ENCODE measurements at regions not wholly inside any gene's neighbourhood (a gene's known extent, or its start where the extent isn't known, plus 50 kb on each side); places are given as distances from the start of the nearest gene placed in this dataset.

DNA sequence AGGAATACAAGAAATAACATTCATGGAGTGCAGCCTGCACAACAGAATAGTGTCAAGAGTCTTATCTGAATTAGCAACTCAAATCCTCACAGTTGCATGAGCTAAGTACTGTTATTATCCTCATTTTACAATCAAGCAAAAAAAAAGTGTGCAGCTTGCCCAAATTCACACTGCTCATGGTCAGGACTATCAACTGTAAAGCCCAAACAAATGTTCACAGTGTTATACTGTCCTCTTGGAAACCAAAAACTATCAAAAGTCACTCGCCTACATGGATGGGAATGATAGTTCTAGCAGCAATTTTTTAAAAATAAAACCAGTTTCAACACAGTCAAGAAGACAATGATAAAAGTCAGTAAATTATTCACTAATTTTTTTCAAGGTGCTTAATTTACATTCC lies 114.6 kb upstream of the HSF2 start:
- no peak overlapping the region for H3K4me3 Mint-ChIP-seq (ENCODE audit: unreplicated experiment)
- H3K4me1 Mint-ChIP-seq (ENCODE audit: low read depth, unreplicated experiment): no peaks in the 10 kb centered on the region
- DNase-seq: no peak
- H3K27me3 Mint-ChIP-seq (ENCODE audit: unreplicated experiment): no peaks in the 10 kb centered on the region
- H3K27ac Mint-ChIP-seq (ENCODE audit: unreplicated experiment): no peak overlapping the region
- no peaks in the 10 kb centered on the region for H3K36me3 Mint-ChIP-seq (ENCODE audit: unreplicated experiment)
- no peaks in the 10 kb centered on the region for H3K9me3 Mint-ChIP-seq (ENCODE audit: unreplicated experiment)
- TF ChIP-seq, protein P1, sequence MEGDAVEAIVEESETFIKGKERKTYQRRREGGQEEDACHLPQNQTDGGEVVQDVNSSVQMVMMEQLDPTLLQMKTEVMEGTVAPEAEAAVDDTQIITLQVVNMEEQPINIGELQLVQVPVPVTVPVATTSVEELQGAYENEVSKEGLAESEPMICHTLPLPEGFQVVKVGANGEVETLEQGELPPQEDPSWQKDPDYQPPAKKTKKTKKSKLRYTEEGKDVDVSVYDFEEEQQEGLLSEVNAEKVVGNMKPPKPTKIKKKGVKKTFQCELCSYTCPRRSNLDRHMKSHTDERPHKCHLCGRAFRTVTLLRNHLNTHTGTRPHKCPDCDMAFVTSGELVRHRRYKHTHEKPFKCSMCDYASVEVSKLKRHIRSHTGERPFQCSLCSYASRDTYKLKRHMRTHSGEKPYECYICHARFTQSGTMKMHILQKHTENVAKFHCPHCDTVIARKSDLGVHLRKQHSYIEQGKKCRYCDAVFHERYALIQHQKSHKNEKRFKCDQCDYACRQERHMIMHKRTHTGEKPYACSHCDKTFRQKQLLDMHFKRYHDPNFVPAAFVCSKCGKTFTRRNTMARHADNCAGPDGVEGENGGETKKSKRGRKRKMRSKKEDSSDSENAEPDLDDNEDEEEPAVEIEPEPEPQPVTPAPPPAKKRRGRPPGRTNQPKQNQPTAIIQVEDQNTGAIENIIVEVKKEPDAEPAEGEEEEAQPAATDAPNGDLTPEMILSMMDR (IDR thresholded peaks at IDR 0.05; ENCODE audit: partially characterized antibody, unreplicated experiment): no peak

DNA sequence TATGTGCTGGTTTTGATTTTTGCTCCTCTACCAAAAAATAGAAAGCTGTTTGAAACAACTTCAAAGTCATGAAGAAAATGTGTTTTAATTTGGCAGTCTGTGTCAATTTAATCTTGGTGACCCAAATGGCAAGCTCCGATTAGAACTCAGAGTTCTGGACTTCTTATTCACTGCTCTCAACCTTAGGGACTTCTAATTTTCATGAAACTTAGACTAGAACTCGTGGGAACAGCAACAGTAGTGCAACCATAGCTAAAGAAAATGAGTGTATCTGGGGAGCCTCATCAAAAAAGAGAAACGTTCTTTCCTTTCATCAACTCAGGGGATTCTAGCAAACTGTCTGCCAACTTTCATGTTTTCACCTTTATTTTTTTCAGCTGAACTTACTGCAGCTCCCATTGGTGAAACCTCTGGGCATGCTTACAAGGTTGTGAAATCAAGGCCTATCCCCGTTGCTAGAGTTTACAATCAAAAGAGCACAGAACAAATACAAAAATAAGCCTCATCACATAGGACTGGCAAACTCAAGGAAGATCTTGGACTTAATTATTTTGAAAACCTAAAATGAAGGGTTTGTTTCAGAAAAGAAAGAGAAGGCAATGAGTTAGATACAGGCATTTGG lies 114.0 kb upstream of the HSF2 start:
- H3K4me3 Mint-ChIP-seq (ENCODE audit: unreplicated experiment): no peak overlapping the region
- H3K27me3 Mint-ChIP-seq (ENCODE audit: unreplicated experiment): no peaks in the 10 kb centered on the region
- no peak for DNase-seq
- H3K36me3 Mint-ChIP-seq (ENCODE audit: unreplicated experiment): no peaks in the 10 kb centered on the region
- no peaks in the 10 kb centered on the region for H3K9me3 Mint-ChIP-seq (ENCODE audit: unreplicated experiment)
- TF ChIP-seq, protein P1 (IDR thresholded peaks at IDR 0.05; ENCODE audit: partially characterized antibody, unreplicated experiment): no peak
- H3K4me1 Mint-ChIP-seq (ENCODE audit: low read depth, unreplicated experiment): no peaks in the 10 kb centered on the region
- no peak overlapping the region for H3K27ac Mint-ChIP-seq (ENCODE audit: unreplicated experiment)

DNA sequence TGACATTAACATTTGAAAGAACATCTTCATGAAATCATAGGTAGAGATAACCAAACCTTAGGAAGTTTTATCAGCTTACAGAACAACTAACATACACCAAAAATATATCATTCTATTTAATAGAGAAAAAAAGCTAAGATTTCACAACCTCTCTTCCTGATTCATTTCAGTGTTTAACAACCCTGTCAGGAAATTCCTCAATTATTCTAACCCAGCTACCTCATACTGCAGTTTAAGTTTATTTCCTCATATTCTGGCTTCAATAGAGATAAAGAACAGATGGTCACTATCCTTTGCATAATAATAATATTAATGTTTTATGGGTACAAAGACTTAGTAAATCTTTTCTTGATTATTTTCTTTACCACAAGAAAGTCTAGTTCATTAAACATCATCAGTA lies 112.9 kb upstream of the HSF2 start:
- no peaks in the 10 kb centered on the region for H3K4me1 Mint-ChIP-seq (ENCODE audit: low read depth, unreplicated experiment)
- no peaks in the 10 kb centered on the region for H3K27me3 Mint-ChIP-seq (ENCODE audit: unreplicated experiment)
- DNase-seq: no peak
- no peaks in the 10 kb centered on the region for H3K9me3 Mint-ChIP-seq (ENCODE audit: unreplicated experiment)
- TF ChIP-seq, protein P1 (IDR thresholded peaks at IDR 0.05; ENCODE audit: partially characterized antibody, unreplicated experiment): no peak
- no peak overlapping the region for H3K27ac Mint-ChIP-seq (ENCODE audit: unreplicated experiment)
- no peak overlapping the region for H3K4me3 Mint-ChIP-seq (ENCODE audit: unreplicated experiment)
- H3K36me3 Mint-ChIP-seq (ENCODE audit: unreplicated experiment): no peaks in the 10 kb centered on the region

DNA sequence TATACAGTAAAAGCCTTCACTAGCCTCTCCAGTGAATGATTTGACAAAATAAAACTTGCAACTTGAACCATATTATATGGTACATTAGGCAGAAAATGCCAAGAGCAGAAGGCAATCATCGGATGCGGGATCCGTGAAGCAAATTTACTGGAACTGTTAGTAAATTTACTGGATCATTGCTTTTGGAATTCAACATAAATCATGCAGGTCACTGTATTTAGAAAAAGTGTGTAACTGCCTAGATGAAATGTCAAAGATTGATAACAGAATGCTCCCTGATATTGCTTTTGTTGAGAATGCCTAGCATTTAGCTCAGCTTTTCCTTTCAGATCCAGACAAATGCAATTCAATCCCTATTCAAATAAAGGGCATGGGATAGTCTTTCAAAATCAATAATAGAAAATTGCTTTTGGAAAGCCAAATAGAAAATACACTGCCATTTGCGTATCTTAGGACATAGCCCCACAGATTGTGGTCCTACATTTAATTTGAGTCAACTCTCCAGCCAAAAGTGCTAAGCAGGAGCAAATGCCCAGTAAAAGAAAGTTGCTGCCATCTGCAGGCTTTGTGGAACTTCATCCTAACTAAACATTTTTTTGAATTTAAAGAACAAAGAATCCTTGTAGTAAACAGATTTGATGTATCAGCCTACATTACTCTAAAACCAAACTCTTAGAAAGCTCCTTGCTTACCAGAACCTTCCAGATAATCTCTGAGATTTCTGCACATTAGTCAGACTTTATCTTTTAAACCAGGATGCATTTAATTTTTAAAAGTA lies 109.5 kb upstream of the HSF2 start:
- H3K27me3 Mint-ChIP-seq (ENCODE audit: unreplicated experiment): no peaks in the 10 kb centered on the region
- no peak overlapping the region for H3K27ac Mint-ChIP-seq (ENCODE audit: unreplicated experiment)
- H3K36me3 Mint-ChIP-seq (ENCODE audit: unreplicated experiment): no peaks in the 10 kb centered on the region
- TF ChIP-seq, protein P1 (IDR thresholded peaks at IDR 0.05; ENCODE audit: partially characterized antibody, unreplicated experiment): no peak
- no peaks in the 10 kb centered on the region for H3K4me1 Mint-ChIP-seq (ENCODE audit: low read depth, unreplicated experiment)
- no peaks in the 10 kb centered on the region for H3K9me3 Mint-ChIP-seq (ENCODE audit: unreplicated experiment)
- H3K4me3 Mint-ChIP-seq (ENCODE audit: unreplicated experiment): no peak overlapping the region
- no peak for DNase-seq

DNA sequence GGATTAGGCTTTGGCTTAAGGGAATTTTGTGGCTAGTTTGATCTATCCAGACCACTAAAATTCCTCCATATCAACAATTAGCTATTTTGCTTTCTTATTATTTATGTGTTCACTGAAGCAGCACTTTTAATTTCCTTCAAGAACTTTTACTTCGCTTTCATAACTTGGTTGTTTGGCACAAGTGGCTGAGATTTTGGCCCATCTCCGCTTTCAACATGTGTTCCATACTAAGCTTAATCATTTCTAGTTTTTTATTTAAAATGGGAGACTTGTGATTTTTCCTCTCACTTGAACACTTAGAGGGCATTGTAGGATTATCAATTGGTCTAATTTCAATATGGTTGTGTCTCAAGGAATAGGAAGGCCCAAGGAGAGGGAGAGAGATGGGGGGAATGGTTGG lies 102.4 kb upstream of the HSF2 start:
- no peaks in the 10 kb centered on the region for H3K4me1 Mint-ChIP-seq (ENCODE audit: low read depth, unreplicated experiment)
- DNase-seq: no peak
- no peak overlapping the region for H3K27ac Mint-ChIP-seq (ENCODE audit: unreplicated experiment)
- no peaks in the 10 kb centered on the region for H3K9me3 Mint-ChIP-seq (ENCODE audit: unreplicated experiment)
- TF ChIP-seq, protein P1 (IDR thresholded peaks at IDR 0.05; ENCODE audit: partially characterized antibody, unreplicated experiment): no peak
- H3K36me3 Mint-ChIP-seq (ENCODE audit: unreplicated experiment): no peaks in the 10 kb centered on the region
- no peaks in the 10 kb centered on the region for H3K27me3 Mint-ChIP-seq (ENCODE audit: unreplicated experiment)
- H3K4me3 Mint-ChIP-seq (ENCODE audit: unreplicated experiment): no peak overlapping the region
